SK-N-SH treated with all-trans-retinoic acid at 6 μM for 48 hours (cell line): ENCODE measurements at regions not wholly inside any gene's neighbourhood (a gene's known extent, or its start where the extent isn't known, plus 50 kb on each side); places are given as distances from the start of the nearest gene placed in this dataset.

Experiments used
- ARNTL ChIP-seq: fragments of 450-650 bp; formaldehyde crosslinking; IDR thresholded peaks from 2 replicates; pipeline ENCODE4 v1.5.0; 2020; ENCODE audit warnings: low read depth, mild to moderate bottlenecking, moderate library complexity, borderline replicate concordance
- PPARA ChIP-seq: fragments of 250-450 bp; sonication (Bioruptor Pico); IDR thresholded peaks from 2 replicates; pipeline ENCODE4 v1.5.0; 2020; ENCODE audit warnings: mild to moderate bottlenecking, borderline replicate concordance
- SNAI2 ChIP-seq: fragments of 250-450 bp; sonication (Bioruptor Pico); IDR thresholded peaks from 2 replicates; pipeline ENCODE4 v1.5.0; 2020; ENCODE audit warnings: mild to moderate bottlenecking, moderate library complexity
- ZFP30 ChIP-seq: fragments of 450-650 bp; formaldehyde crosslinking; IDR thresholded peaks from 2 replicates; pipeline ENCODE4 v1.5.0; 2022; ENCODE audit warnings: mild to moderate bottlenecking, moderate library complexity
- TF ChIP-seq, protein P1 (sequence below): fragments of 250-450 bp; sonication (Bioruptor Pico); IDR thresholded peaks from 2 replicates; pipeline ENCODE4 v1.8.0; 2020; ENCODE audit warnings: mild to moderate bottlenecking, moderate library complexity, borderline replicate concordance

- TF ChIP-seq PPARA (CRISPR knock-in tag) = no peak
- TF ChIP-seq, protein P1, sequence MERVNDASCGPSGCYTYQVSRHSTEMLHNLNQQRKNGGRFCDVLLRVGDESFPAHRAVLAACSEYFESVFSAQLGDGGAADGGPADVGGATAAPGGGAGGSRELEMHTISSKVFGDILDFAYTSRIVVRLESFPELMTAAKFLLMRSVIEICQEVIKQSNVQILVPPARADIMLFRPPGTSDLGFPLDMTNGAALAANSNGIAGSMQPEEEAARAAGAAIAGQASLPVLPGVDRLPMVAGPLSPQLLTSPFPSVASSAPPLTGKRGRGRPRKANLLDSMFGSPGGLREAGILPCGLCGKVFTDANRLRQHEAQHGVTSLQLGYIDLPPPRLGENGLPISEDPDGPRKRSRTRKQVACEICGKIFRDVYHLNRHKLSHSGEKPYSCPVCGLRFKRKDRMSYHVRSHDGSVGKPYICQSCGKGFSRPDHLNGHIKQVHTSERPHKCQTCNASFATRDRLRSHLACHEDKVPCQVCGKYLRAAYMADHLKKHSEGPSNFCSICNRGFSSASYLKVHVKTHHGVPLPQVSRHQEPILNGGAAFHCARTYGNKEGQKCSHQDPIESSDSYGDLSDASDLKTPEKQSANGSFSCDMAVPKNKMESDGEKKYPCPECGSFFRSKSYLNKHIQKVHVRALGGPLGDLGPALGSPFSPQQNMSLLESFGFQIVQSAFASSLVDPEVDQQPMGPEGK = no peak
- TF ChIP-seq ZFP30 (CRISPR knock-in tag) = no peak
- TF ChIP-seq ARNTL (CRISPR knock-in tag) = no peak
- no peak for TF ChIP-seq SNAI2 (CRISPR knock-in tag)
These were observed 178.8 kb upstream of the KL start for GRCh38 chr13:32837307-32837972.
